GM19397 (cell line): ENCODE measurements at regions not wholly inside any gene's neighbourhood (a gene's known extent, or its start where the extent isn't known, plus 50 kb on each side); places are given as distances from the start of the nearest gene placed in this dataset.

Experiments
- ATAC-seq: cut with Tn5 transposase; IDR thresholded peaks from one replicate; pipeline ENCODE4 v1.9.1; 2021; ENCODE audit warnings: mild to moderate bottlenecking, moderate library complexity; ENCODE audit not compliant: unreplicated experiment

DNA sequence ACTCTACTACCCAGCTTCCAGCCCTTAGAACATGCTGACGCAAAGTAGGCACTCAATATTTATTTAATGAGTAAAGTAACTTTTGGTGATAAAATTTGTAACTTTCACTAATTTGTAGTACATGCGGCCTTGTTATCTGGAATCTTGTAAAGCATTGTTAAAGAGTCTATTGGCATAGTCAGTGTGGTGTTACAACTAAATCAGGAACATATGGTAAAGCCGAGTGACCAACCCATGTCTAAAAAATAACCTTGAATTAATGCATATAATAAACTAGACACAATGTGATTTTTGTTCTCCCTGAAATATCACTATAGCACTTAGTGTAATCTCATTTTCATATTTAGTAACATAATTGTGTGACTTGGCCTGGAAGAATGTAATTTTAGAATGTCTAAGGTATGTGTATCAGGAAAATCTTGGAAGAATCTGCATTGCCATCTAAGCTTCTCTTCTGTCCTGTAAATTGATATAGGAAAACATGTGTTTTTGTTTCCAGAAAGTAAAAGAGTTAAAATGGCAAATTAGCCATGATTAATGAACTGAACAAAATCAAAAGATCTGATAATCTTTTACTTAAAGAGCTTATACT, 256.7 kb upstream of the GNAI1 start:
- no peak for ATAC-seq

DNA sequence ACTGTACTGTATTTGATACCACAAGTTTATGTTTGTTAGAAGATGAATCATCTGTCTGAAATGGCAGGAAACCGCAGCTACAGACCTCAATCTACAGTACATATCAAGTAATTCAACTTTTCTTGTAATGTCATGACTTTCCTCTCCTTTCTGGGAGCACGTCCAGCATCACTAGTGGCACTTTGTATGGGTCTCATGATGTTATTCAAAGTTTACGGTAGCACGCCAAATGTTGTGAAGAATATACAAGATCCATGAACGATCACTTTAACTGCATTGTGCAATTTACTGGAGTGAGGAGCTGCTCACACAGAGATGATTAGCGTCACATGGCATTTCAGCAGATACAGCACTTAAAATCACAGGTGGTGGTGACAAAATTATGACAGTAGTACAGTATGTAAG, 257.8 kb upstream of the GNAI1 start:
- ATAC-seq, result no peak

DNA sequence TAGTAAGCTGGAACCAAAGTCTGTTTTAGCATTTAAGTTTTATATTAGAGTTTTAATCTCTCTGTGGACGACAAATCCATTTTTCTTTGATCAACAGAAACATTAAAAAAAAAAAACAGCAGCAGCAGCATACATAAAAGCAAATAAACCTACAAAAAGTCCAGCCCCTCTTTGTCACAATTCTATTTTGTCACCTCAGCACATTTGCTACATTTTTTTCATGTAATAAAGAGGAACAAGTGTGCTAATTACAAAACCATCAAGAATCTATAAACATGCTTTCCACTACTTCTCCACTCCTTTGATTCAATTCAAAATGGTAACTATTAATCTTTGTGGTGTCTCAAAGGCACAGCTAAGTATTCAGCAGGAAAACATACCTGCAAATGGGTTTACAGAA, 259.8 kb upstream of the GNAI1 start:
- no peak for ATAC-seq

DNA sequence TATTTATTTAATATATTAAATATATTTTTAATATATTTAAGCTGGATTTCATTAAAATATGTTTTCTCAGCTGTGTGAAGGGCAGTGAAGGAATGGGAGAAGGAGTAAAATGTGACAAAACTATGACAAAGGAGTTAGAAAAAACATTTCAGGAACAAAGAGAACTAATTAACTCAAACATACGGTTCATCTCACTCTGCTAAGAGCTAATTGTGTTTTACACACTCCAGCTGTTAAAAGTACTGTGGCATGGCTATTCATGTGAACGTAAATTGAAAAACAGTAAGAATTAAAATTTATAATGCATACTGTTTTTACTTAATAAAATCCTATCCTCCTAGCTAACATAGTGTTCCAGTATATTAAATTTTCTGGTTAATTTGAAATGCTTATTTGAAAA, 262.5 kb upstream of the GNAI1 start:
- no peak for ATAC-seq

DNA sequence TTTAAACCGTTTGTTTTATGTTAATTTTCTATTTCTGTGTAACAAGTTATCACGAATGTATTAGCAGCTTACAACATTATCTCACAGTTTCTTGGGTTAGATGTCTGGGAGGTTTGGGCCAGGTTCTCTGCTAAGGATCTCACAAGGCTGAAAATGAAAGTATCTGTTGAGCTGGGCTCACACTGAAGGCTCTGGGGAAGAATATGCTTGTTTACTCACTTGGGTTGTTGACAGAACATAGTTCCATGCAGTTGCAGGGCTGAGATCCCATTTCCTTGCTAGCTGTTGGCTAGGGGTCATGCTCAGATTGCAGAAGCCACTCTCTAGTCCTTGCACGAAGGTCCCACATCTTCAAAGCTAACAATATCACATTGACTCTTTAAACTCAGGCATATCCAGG, 266.6 kb upstream of the GNAI1 start:
- ATAC-seq, result no peak

DNA sequence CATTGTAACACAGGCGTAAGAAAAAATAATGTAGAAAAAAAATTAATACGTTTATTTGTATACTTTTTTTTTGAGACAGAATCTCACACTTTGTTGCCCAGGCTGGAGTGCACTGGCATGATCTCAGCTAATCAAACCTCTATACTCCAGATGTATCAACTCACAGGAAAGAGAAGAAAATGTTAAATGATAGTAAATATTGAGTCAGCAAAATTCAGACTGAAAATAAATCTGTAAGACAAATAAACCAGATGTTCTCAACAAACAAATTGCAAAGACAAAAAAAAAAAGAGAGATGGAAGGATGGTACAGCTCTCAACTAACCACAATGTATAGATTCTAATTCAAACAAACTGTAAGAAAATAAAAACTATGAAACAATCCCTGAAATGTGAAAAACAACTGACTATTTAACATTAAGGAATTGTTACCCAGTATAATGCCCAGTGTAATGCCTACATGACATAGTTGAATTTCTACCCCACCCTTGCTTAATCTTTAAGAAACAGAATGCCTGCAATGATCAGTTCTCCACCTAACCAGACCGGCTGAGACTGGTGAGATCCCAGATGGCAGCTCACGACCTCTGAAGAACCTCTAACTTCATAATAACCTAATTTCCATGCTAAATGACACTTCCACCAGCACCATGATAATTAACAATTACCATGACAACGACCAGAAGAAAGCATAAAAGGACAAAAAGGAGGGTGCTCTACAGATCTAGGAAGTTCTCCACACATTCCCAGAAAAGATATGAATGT, 272.0 kb upstream of the GNAI1 start:
- ATAC-seq, result no peak

DNA sequence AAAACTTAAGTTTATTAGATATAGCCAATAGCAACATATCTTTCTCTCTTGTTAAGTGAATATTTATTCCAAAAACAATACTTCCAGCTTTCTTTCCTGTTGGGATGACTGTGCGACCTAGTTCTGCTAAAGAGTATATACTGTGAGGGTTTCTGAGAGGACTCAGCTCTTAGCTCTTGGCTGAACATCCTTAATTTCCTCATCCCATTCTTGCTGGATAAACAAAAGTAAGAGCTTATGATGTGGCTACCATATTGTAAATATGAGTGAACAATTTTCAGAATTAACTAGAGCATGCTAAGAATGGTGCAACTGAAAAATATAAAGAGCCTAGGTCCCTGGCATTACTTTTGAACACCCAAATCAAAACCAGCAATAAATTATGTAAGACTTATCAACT, 279.5 kb upstream of the GNAI1 start:
- no peak for ATAC-seq

DNA sequence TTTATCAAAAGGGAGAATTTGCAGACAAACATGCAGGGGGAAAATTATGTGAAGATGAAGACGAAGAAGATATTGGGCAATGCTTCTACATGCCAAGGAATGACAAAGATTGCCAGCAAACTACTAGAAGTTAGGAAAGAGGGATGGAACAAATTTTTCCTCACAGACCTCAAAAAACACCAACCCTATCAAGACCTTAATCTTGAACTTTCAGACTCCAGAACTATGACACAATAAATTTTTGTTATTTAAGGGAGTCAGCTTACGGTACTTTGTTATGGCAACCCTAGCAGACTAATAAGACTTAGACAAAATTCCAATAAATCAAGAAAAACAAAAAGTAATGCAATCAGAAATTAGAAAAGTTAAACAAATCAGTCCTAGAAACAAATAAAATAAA, 280.0 kb upstream of the GNAI1 start:
- ATAC-seq, result no peak

DNA sequence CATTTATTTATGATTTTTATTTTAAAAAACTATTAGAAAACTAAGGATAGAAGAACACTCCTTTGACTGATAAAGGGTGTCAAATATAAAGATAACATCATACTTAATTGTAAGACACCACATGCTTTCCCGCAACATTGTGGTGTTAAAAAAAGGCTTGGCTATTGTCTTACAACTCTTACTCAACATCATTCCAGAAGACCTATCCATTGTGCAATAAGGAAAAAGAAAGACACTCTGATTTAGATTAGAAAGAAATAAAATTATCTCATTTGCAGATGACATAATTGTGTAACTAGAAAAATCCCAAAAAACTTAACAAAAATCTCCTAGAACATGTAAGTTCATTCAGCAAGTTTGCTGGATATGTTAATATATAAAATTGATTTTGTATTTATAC, 296.7 kb upstream of the GNAI1 start:
- ATAC-seq, result no peak

DNA sequence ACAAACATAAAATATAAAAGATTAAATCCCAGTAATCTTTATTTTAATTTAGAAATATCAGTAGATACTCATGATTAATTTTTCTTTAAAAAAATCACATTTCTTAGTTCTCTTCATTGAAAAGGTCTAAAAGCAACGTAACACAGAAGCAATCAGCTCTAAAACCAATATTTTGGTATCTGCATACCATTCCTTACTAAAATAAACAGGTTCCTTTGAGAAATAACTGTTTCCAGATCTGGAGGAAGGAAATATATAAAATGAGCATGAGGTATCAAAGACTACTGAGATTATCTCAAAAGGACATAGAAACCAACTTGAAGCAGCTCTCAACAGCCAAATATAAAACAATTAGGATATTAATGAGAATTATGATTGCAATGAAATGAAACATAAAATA, 301.0 kb upstream of the GNAI1 start:
- ATAC-seq, result no peak

DNA sequence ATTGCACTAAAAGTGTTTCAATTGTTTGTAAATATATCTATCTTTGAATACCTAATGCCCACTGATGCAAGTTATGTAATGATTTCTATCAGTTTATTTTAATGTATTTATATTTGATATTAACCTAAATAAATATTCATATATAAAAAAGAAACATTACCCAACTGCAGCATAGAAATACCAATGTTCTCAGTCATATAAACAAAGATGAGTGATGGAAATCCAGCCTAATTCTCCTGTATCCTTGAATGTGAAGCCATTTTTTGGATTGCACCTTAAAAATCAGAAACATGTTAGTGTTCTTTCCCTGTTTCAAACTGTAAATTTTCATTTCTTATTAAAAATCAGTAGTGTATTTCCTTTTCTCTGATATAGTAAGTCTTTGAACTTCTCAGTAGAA, 305.8 kb upstream of the GNAI1 start:
- no peak for ATAC-seq

DNA sequence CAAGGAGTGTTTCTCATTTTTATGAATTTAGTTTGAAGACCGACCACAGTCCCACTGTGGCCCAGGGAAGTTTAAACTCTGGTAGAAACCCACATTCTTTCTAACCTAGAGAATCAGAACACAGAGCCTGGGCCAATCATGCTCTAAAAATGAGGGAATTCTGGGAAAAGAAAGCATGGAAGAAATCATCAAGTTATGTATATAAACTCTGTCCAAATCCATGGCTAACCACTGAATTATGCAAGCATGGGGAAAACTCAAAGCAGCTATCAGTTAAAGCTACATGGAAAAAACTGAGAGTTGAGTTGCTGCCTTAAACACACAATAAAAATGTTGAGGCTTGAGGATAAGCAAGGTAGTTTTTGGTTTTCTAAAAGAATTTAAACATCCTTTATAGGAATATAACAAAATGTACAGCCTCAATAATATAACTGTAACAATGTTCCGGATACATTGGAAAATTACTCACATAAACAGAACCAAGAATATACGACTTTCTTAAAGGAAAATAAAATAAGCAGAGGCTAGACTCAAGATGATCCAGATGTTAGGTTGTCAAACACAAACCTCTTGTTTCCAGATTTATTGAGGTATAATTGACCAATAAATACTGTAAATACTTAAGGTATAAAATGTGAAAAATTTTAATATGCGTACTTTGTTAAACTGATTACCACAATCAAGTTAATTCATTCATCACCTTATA, 311.2 kb upstream of the GNAI1 start:
- ATAC-seq, result no peak

DNA sequence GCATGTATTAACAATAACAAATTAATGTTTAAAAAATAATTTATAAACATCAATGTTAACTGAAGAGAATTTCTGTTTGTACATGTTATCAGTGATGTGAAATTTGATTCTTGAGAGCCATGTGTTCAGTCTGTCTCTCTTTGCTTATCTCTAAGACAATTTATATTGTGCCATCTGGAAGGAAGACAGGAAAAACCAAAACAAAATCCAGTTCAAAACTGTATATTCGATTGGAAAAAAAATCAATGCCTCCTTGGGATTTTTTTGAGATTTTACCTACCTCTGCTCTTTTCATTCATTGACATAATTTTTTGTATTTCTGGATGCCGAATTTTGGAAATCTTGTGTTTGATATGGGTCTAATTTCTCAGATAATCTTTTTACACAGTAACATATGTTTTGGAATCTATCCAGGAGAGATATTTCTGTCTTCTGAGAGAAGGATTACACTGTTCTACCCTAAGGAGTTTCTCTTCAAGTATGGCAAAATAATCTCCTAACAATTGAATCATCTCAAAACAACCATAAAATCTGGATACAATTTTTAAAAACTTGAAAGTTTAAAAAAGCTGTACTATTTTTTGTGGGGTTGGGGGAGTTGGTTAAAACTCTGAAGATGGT, 311.9 kb upstream of the GNAI1 start:
- no peak for ATAC-seq

DNA sequence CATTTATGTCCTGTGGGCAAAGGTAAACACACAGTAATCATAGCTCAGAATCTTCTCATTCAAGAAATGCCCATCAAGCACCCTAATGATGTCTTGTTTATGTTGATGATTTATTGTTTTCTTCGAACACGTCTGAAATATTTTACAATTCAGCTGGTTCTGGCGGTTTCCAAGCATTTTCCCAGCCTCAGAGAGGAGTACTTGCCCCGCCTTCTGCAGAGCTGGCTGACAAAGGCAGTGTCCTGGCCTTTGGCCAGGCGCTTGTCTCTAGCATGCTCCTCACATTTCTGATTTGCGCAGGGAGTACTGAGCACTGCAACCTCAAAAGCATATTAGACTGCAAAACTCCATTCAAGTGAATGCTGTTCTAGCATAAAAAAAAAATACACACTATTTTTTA, 314.2 kb upstream of the GNAI1 start:
- ATAC-seq, result no peak

DNA sequence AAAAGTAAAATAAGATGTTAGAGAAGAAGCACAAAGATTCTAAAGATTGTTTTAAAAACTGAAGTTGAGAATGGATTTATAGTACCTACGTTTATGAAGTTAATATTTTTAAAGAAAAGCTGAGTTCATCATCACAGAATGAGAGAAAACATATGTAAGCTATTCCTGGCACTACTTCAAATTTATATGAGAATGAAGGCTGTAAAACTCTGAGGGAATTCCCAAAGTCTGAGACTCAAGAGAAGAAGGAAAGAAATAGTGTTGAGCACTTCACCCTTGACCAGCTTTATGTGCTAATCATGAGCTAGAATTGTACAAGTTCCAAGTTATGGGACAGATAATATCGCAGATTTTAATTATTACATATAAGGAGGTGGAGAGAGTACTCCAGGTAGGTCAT, 323.7 kb upstream of the GNAI1 start:
- no peak for ATAC-seq

DNA sequence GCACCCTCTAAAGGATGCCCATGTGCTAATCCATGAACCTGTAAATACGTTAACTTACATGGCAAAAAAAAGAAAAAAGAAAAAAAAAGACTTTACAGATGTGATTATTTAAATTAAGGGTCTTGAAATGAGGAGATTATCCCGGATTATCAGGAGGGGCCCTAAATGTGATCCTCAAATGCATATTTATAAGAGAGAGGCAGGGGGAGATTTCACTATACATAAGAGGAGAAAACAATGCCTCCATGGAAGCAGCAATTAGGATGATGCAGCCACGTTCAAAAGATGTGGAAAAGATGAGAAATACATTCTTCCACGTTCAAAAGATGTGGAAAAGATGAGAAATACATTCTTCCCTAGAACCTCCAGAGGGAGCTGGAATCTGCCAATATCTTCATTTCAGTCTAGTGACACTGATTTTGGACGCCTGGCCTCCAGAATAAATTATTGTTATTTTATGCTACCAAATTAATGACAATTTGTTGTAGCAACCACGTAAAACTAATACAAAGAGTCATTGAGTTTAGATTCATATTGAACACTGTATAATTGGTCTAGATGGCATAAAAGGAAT, 328.4 kb upstream of the GNAI1 start:
- no peak for ATAC-seq

DNA sequence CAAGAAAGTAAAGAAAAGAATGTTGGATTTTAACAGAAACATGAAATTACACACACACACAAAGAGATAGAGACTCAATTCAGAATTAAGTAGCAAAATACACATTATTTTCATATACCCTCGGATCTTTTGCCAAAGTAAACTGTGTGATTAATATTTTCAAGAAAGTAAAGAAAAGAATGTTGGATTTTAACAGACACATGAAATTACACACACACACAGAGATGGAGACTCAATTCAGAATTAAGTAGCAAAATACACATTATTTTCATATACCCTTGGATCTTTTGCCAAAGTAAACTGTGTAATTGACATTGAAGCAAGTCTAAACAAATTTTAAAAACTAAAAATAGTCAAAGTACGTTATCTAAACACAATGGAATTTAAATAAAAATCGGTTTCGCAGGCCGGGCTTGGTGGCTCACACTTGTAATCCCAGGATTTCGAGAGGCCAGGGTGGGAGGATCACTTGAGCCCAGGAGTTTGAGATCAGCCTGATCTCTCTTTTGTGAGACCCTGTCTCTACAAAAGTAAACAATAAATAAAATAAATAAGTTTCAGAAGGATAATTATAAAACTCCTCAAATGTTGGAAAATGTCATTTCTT, 337.3 kb upstream of the MAGI2 start:
- no peak for ATAC-seq

DNA sequence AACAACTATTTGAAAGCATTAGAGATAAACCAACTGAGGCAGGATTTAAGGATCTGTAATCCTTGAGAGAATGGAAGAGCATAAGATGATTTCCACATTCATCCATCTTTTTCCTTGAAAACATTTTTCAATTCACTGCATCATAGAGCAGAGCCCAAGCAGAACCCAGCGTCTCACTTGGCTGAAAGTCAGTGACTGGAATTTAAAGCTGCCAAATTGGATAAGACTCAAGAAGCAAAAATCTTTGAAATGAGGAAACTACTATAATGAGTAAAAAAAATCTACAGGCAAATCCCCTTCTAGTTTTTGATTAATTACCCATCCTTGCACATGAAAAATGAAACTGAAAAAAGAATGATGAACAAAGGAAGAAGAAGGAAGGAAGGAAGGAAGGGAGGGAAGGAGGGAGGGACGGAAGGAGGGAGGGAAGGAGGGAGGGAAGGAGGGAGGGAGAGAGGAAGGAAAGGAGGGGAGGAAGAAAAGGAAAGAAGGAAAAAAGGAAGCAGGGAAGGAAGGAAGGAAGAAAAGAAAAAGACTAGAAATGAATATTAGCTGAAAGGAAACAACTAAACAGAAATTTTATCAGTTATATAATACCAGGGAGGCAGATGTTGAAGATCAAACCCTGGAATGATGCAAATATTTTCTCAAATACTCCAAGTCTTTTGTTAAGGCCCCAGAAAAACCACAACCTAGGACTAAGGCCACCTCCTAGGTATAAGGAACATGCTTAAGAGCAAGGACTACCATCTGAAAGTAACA, 336.3 kb upstream of the MAGI2 start:
- no peak for ATAC-seq

DNA sequence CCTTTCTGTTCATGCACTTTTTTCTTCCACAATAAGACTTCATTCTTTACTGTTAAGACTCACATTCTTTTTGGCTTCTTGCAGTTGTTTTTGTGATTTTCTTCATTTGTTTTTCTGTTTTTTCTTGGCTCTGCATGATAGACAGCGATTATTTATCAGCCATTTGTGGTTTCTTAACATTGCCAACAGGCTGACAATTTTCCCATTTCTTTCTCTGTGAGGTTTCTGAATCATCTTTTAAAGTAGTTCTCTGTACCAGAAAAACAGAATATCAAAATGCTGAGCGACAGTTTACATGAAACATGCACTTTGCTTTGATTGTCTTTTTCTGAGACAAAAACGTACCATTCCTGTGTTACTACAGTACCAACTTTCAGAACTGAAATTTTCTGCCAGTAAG, 334.2 kb upstream of the MAGI2 start:
- no peak for ATAC-seq

DNA sequence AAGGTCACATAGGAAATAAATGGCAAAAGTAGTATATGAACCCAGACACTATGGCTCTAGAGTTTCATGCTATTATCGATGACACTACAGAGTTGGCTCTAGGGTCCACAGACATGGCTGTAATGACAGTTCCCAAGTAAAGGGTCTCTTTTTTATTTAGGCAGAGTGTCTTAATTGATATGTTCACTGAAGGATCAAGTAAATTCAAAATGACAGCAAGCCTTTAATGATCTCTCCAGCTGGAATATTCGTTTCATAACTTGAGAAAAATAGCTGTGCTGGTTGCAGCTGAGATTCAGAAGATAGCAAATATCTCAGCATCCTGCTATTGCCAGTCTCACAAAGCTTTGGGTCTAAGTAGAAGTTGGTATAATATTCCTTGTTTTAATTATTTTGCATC, 333.6 kb upstream of the MAGI2 start:
- ATAC-seq, result no peak
